ENCODE measurements at regions not wholly inside any gene's neighbourhood (a gene's known extent, or its start where the extent isn't known, plus 50 kb on each side); places are given as distances from the start of the nearest gene placed in this dataset.
A peak's percentile ranks its signal among the peaks of the same experiment; 100 is the strongest.

DNA sequence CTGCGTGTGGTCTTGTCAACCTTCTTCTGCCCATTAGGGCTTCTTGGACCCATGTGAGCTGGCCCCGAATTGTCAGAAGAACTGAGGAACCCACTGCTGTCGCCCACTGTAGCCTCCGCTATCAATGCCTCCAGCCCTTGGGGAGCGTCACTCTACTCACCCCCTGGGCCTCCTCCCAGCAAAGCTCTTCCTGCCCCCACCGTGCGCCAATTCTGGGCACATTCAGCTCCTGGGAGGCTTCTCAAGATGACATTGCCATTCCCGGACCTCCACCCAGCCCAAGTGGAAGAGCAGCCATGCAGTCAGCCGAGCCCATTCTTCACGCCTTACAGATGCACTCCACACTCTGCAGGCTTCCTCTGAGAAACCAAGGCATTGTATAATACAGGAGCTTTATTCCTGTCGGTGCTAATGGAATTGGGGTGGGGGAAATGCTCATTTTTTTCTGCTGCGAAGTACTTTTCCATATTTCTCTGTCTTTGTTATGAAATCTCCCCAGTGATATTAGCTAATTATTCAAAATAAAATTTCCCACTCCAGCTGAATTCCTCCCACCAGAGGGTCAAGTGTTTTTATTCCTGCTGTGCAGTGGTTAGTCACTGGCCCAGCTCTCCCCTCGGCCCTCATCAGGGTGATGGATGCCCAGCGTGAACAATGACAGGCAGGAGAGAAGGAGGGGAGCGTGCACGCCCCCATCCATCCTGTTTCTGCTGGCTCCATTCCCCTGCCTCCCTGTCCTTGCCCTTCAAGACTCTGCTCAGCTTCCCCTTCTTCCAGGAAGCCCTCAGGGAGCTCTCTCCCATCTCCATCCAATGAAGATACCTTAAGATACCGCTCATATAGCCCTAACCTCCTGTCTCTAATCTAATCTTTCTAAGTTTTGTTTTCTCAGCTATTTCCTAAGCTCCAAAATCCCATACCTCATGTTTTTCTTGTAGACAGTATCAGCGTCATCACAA is 87.7 kb downstream of the C16orf95 start:
- H2BK5ac ChIP-seq (ENCODE audit: low read depth, low read length, poor library complexity, severe bottlenecking): no peak overlapping the region
- H2AK5ac ChIP-seq (ENCODE audit: low read length, severe bottlenecking): no peak overlapping the region
- no peaks in the 10 kb centered on the region for H3K36me3 ChIP-seq (ENCODE audit: control insufficient read depth in 1 of 2, insufficient read depth in 2 of 2, low read depth in 1 of 2, low read length in 2 of 2)
- no peak overlapping the region for H2BK15ac ChIP-seq (ENCODE audit: low read depth, poor library complexity, severe bottlenecking)
- peaks cover 0 to 10% of the 10 kb centered on the region in 2 experiments for H3K27me3 ChIP-seq (ENCODE audit: control insufficient read depth in 1 of 2, insufficient read depth in 1 of 2, low read length in 2 of 2)
- peaks cover 13% of the 10 kb centered on the region for H3K9me3 ChIP-seq (ENCODE audit: control insufficient read depth, low read length)
- no peak overlapping the region for H2AFZ ChIP-seq (ENCODE audit: low read depth, low read length)
- H3K4ac ChIP-seq (ENCODE audit: low read depth in 1 of 2, low read length in 2 of 2): no peak overlapping the region
- no peak overlapping the region for H3K18ac ChIP-seq (ENCODE audit: low read depth in 1 of 2, low read length in 2 of 2)
- H3K4me1 ChIP-seq (ENCODE audit: control insufficient read depth, insufficient read depth, low read depth, low read length): peaks cover 13% of the 10 kb centered on the region
- no peak overlapping the region for H3K9ac ChIP-seq (ENCODE audit: low read length)
- WGBS: 87% methylated on average over 18 of the region's 18 CpGs
- H3K23ac ChIP-seq (ENCODE audit: low read length in 2 of 2): no peak overlapping the region
- no peak for DNase-seq
- H3K79me1 ChIP-seq (replicated peaks; ENCODE audit: low read length, poor library complexity, severe bottlenecking): no peaks in the 10 kb centered on the region
- no peak overlapping the region for H4K91ac ChIP-seq (ENCODE audit: low read length)
- H3K14ac ChIP-seq (ENCODE audit: low read length in 2 of 2): no peak overlapping the region
- no peak overlapping the region for H3K27ac ChIP-seq (ENCODE audit: low read length, poor library complexity, severe bottlenecking)
- H2BK12ac ChIP-seq (ENCODE audit: low read length in 2 of 2): no peak overlapping the region
- no peak overlapping the region for H3K4me3 ChIP-seq (ENCODE audit: insufficient read depth in 1 of 2, low read depth in 1 of 2, low read length in 2 of 2)
- no peak overlapping the region for H2BK120ac ChIP-seq (ENCODE audit: low read depth, low read length)
- no peak overlapping the region for H3K4me2 ChIP-seq (ENCODE audit: low read length, poor library complexity, severe bottlenecking)
- no peak overlapping the region for H4K8ac ChIP-seq (ENCODE audit: low read length)

- WGBS: 77% methylated on average over 4 of the region's 4 CpGs
- no peaks in the 10 kb centered on the region for H3K36me3 ChIP-seq (ENCODE audit: control insufficient read depth in 1 of 2, insufficient read depth in 2 of 2, low read depth in 1 of 2, low read length in 2 of 2)
- H3K4me2 ChIP-seq (ENCODE audit: low read length, poor library complexity, severe bottlenecking): no peak overlapping the region
- no peak overlapping the region for H4K8ac ChIP-seq (ENCODE audit: low read length)
- no peak overlapping the region for H2AFZ ChIP-seq (ENCODE audit: low read depth, low read length)
- H3K27me3 ChIP-seq (ENCODE audit: control insufficient read depth in 1 of 2, insufficient read depth in 1 of 2, low read length in 2 of 2): peaks cover 0 to 21% of the 10 kb centered on the region in 2 experiments
- no peak overlapping the region for H3K4me3 ChIP-seq (ENCODE audit: insufficient read depth in 1 of 2, low read depth in 1 of 2, low read length in 2 of 2)
- H2BK12ac ChIP-seq (ENCODE audit: low read length in 2 of 2): no peak overlapping the region
- H2BK15ac ChIP-seq (ENCODE audit: low read depth, poor library complexity, severe bottlenecking): no peak overlapping the region
- no peak overlapping the region for H2AK5ac ChIP-seq (ENCODE audit: low read length, severe bottlenecking)
- peaks cover 14% of the 10 kb centered on the region for H3K4me1 ChIP-seq (ENCODE audit: control insufficient read depth, insufficient read depth, low read depth, low read length)
- no peak overlapping the region for H3K14ac ChIP-seq (ENCODE audit: low read length in 2 of 2)
- peak; percentile 28 for DNase-seq
- no peak overlapping the region for H3K23ac ChIP-seq (ENCODE audit: low read length in 2 of 2)
- no peak overlapping the region for H4K91ac ChIP-seq (ENCODE audit: low read length)
- H3K18ac ChIP-seq (ENCODE audit: low read depth in 1 of 2, low read length in 2 of 2): no peak overlapping the region
- H3K27ac ChIP-seq (ENCODE audit: low read length, poor library complexity, severe bottlenecking): no peak overlapping the region
- H3K9me3 ChIP-seq (ENCODE audit: control insufficient read depth, low read length): peaks cover 13% of the 10 kb centered on the region
- H3K4ac ChIP-seq (ENCODE audit: low read depth in 1 of 2, low read length in 2 of 2): no peak overlapping the region
- H2BK120ac ChIP-seq (ENCODE audit: low read depth, low read length): no peak overlapping the region
- no peaks in the 10 kb centered on the region for H3K79me1 ChIP-seq (replicated peaks; ENCODE audit: low read length, poor library complexity, severe bottlenecking)
- H2BK5ac ChIP-seq (ENCODE audit: low read depth, low read length, poor library complexity, severe bottlenecking): no peak overlapping the region
- H3K9ac ChIP-seq (ENCODE audit: low read length): no peak overlapping the region
These were observed 86.6 kb downstream of the C16orf95 start for GRCh38 chr16:87230571-87230970.

DNA sequence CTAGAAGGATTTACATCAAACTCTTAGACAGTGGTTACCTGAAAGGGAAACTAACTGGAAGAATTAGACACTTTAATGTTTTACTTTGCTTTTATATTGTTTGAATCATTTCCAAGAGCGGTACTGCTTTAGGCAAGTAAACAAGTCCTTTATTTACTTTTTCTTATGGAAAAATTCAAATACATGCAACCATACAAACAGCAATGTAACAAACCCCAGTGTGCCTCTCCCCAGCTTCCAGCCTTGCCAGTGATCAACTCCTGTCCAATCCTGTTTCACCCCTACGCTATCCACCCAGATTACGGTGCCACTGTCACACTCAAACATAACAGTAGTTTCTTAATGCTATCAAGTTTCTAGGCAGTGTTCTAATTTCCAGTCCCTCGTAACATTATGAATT is 85.9 kb downstream of the C16orf95 start:
- H2AFZ ChIP-seq (ENCODE audit: low read depth, low read length): no peak overlapping the region
- H3K18ac ChIP-seq (ENCODE audit: low read depth in 1 of 2, low read length in 2 of 2): no peak overlapping the region
- no peak overlapping the region for H3K27ac ChIP-seq (ENCODE audit: low read length, poor library complexity, severe bottlenecking)
- no peak overlapping the region for H2AK5ac ChIP-seq (ENCODE audit: low read length, severe bottlenecking)
- no peak overlapping the region for H3K14ac ChIP-seq (ENCODE audit: low read length in 2 of 2)
- no peak for DNase-seq
- no peaks in the 10 kb centered on the region for H3K79me1 ChIP-seq (replicated peaks; ENCODE audit: low read length, poor library complexity, severe bottlenecking)
- no peak overlapping the region for H4K91ac ChIP-seq (ENCODE audit: low read length)
- peaks cover 0 to 26% of the 10 kb centered on the region in 2 experiments for H3K27me3 ChIP-seq (ENCODE audit: control insufficient read depth in 1 of 2, insufficient read depth in 1 of 2, low read length in 2 of 2)
- WGBS: 98% methylated on average over 3 of the region's 4 CpGs
- no peak overlapping the region for H2BK5ac ChIP-seq (ENCODE audit: low read depth, low read length, poor library complexity, severe bottlenecking)
- no peak overlapping the region for H3K4ac ChIP-seq (ENCODE audit: low read depth in 1 of 2, low read length in 2 of 2)
- H2BK15ac ChIP-seq (ENCODE audit: low read depth, poor library complexity, severe bottlenecking): no peak overlapping the region
- no peaks in the 10 kb centered on the region for H3K36me3 ChIP-seq (ENCODE audit: control insufficient read depth in 1 of 2, insufficient read depth in 2 of 2, low read depth in 1 of 2, low read length in 2 of 2)
- peaks cover 13% of the 10 kb centered on the region for H3K9me3 ChIP-seq (ENCODE audit: control insufficient read depth, low read length)
- no peak overlapping the region for H3K4me3 ChIP-seq (ENCODE audit: insufficient read depth in 1 of 2, low read depth in 1 of 2, low read length in 2 of 2)
- H3K23ac ChIP-seq (ENCODE audit: low read length in 2 of 2): no peak overlapping the region
- no peak overlapping the region for H2BK12ac ChIP-seq (ENCODE audit: low read length in 2 of 2)
- H4K8ac ChIP-seq (ENCODE audit: low read length): no peak overlapping the region
- H3K9ac ChIP-seq (ENCODE audit: low read length): no peak overlapping the region
- no peak overlapping the region for H2BK120ac ChIP-seq (ENCODE audit: low read depth, low read length)
- H3K4me2 ChIP-seq (ENCODE audit: low read length, poor library complexity, severe bottlenecking): no peak overlapping the region
- H3K4me1 ChIP-seq (ENCODE audit: control insufficient read depth, insufficient read depth, low read depth, low read length): peaks cover 19% of the 10 kb centered on the region

DNA sequence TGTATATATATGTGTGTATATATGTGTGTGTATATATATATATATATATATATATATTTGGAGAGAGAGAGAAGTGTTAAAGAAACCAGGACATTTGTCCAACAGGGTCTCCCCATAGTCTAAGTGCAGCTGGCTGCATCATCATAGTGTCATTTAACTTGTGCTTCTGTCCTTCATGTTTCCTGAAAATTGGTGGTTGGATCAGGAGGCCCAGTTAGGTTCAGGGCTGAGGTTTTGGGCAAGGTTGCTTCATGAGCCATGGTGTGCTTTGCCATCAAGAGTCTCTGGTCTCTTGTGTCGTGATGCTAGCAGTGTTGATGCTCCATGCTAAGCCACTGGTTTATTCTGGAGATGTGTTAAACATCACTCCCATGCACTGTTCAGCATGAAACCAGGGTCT is 85.3 kb downstream of the C16orf95 start:
- H3K9me3 ChIP-seq (ENCODE audit: control insufficient read depth, low read length): peaks cover 13% of the 10 kb centered on the region
- no peak overlapping the region for H4K8ac ChIP-seq (ENCODE audit: low read length)
- no peak overlapping the region for H2BK120ac ChIP-seq (ENCODE audit: low read depth, low read length)
- H3K18ac ChIP-seq (ENCODE audit: low read depth in 1 of 2, low read length in 2 of 2): no peak overlapping the region
- H3K79me1 ChIP-seq (replicated peaks; ENCODE audit: low read length, poor library complexity, severe bottlenecking): no peaks in the 10 kb centered on the region
- H3K9ac ChIP-seq (ENCODE audit: low read length): no peak overlapping the region
- no peak overlapping the region for H2BK15ac ChIP-seq (ENCODE audit: low read depth, poor library complexity, severe bottlenecking)
- H2BK12ac ChIP-seq (ENCODE audit: low read length in 2 of 2): no peak overlapping the region
- no peak overlapping the region for H3K23ac ChIP-seq (ENCODE audit: low read length in 2 of 2)
- H4K91ac ChIP-seq (ENCODE audit: low read length): no peak overlapping the region
- no peak overlapping the region for H3K4me2 ChIP-seq (ENCODE audit: low read length, poor library complexity, severe bottlenecking)
- no peak overlapping the region for H3K4ac ChIP-seq (ENCODE audit: low read depth in 1 of 2, low read length in 2 of 2)
- no peak overlapping the region for H2AK5ac ChIP-seq (ENCODE audit: low read length, severe bottlenecking)
- no peak overlapping the region for H2BK5ac ChIP-seq (ENCODE audit: low read depth, low read length, poor library complexity, severe bottlenecking)
- H3K4me1 ChIP-seq (ENCODE audit: control insufficient read depth, insufficient read depth, low read depth, low read length): peaks cover 23% of the 10 kb centered on the region
- H3K14ac ChIP-seq (ENCODE audit: low read length in 2 of 2): no peak overlapping the region
- WGBS: 100% methylated on average over 1 of the region's 1 CpG
- DNase-seq: no peak
- no peak overlapping the region for H3K27ac ChIP-seq (ENCODE audit: low read length, poor library complexity, severe bottlenecking)
- H3K4me3 ChIP-seq (ENCODE audit: insufficient read depth in 1 of 2, low read depth in 1 of 2, low read length in 2 of 2): no peak overlapping the region
- H3K36me3 ChIP-seq (ENCODE audit: control insufficient read depth in 1 of 2, insufficient read depth in 2 of 2, low read depth in 1 of 2, low read length in 2 of 2): no peaks in the 10 kb centered on the region
- no peak overlapping the region for H2AFZ ChIP-seq (ENCODE audit: low read depth, low read length)
- H3K27me3 ChIP-seq (ENCODE audit: control insufficient read depth in 1 of 2, insufficient read depth in 1 of 2, low read length in 2 of 2): peaks cover 0 to 31% of the 10 kb centered on the region in 2 experiments

All from mesenchymal stem cell (in vitro differentiated cells and primary cell).